Breast epithelium (tissue), 4 donors: ENCODE measurements at regions not wholly inside any gene's neighbourhood (a gene's known extent, or its start where the extent isn't known, plus 50 kb on each side); places are given as distances from the start of the nearest gene placed in this dataset.

ENCODE experiments used
- DNase-seq, 2 donors: peaks; one replicate each; pipeline ENCODE4 v3.0.0-alpha.2; 2019; ENCODE audit warnings: low spot score in 2 of 2
- H3K27ac ChIP-seq, 2 donors: fragments of 200-600 bp; sonication (generic) in 1 of 2; one replicate each; pipeline ENCODE4 v1.5.1; 2016 to 2019; ENCODE audit warnings: mild to moderate bottlenecking in 1 of 2
- H3K27me3 ChIP-seq, 2 donors: fragments of 200-600 bp; sonication (generic) in 1 of 2; one replicate each; pipeline versions ENCODE4 v1.5.1 to v1.6.0; 2017 to 2019; ENCODE audit warnings: control low read depth in 1 of 2, mild to moderate bottlenecking in 1 of 2
- H3K36me3 ChIP-seq: fragments of 200-600 bp; one replicate; pipeline ENCODE4 v1.5.1; 2019
- H3K4me1 ChIP-seq, 2 donors: fragments of 200-600 bp; sonication (generic); one replicate each; pipeline ENCODE4 v1.5.1; 2016 to 2019; ENCODE audit warnings: control low read depth in 1 of 2
- H3K4me3 ChIP-seq, 3 donors: fragments of 200-600 bp; sonication (generic); 1 replicate in 2 of 3; 2 replicates in 1 of 3; pipeline ENCODE4 v1.5.1; 2016 to 2019; ENCODE audit warnings: mild to moderate bottlenecking in 3 of 3, moderate library complexity in 2 of 3
- H3K9me3 ChIP-seq, 2 donors: fragments of 200-600 bp; sonication (generic) in 1 of 2; one replicate each; pipeline ENCODE4 v1.5.1; 2016 to 2019; ENCODE audit warnings: control low read depth in 1 of 2
- POLR2A ChIP-seq: fragments of 450-650 bp; IDR thresholded peaks from one replicate; pipeline ENCODE4 v1.6.1; 2016; ENCODE audit warnings: antibody characterized with exemption, mild to moderate bottlenecking, moderate library complexity
- POLR2AphosphoS5 ChIP-seq, 3 donors: sonication (generic); formaldehyde crosslinking; IDR thresholded peaks; one replicate each; pipeline ENCODE4 v1.6.1; 2017; ENCODE audit warnings: antibody characterized with exemption in 3 of 3
- intact Hi-C: fragments of 100-400 bp; cut with DNase I; formaldehyde crosslinking; loops from one replicate; pipeline ENCODE4 v1.15.1; 2023; ENCODE audit warnings: low total_unique reads
- TF ChIP-seq, protein P1 (sequence below), 3 donors: fragments of 450-650 bp; IDR thresholded peaks; one replicate each; pipeline ENCODE4 v1.5.1; 2016 to 2017; ENCODE audit warnings: antibody characterized with exemption in 3 of 3, mild to moderate bottlenecking in 3 of 3, moderate library complexity in 3 of 3

DNA sequence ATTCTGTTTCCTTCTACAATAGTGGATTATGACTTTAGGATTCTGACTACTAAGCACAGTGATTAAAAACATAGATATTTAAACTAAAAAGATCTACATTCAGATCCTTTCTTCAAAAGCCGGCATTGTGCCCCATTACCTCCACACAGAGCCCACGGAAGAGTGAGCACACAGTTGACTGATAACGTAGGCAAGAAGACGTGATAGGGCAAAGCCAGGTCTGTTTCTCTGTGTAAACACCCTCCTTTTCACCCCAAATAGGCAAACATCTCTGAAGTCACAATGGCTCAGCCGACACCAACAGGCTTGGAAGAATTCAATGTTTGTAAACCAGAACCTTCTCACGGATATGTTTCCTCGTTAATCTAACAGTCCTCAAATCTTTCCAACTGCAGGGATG is 302.9 kb downstream of the CMPK2 start:
- Histone ChIP-seq H3K36me3 (no peaks in the 10 kb centered on the region), H3K4me3 (no peak overlapping the region), H3K9me3 (no peaks in the 10 kb centered on the region), H3K4me1 (no peaks in the 10 kb centered on the region), H3K27ac (no peak overlapping the region), H3K27me3 (no peaks in the 10 kb centered on the region)
- intact Hi-C loops = no loop called here
- DNase-seq = no peak
- TF ChIP-seq POLR2AphosphoS5 (IDR thresholded peaks at IDR 0.05) (no peak), POLR2A (no peak)
- TF ChIP-seq, protein P1, sequence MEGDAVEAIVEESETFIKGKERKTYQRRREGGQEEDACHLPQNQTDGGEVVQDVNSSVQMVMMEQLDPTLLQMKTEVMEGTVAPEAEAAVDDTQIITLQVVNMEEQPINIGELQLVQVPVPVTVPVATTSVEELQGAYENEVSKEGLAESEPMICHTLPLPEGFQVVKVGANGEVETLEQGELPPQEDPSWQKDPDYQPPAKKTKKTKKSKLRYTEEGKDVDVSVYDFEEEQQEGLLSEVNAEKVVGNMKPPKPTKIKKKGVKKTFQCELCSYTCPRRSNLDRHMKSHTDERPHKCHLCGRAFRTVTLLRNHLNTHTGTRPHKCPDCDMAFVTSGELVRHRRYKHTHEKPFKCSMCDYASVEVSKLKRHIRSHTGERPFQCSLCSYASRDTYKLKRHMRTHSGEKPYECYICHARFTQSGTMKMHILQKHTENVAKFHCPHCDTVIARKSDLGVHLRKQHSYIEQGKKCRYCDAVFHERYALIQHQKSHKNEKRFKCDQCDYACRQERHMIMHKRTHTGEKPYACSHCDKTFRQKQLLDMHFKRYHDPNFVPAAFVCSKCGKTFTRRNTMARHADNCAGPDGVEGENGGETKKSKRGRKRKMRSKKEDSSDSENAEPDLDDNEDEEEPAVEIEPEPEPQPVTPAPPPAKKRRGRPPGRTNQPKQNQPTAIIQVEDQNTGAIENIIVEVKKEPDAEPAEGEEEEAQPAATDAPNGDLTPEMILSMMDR (IDR thresholded peaks at IDR 0.05) = no peak

DNA sequence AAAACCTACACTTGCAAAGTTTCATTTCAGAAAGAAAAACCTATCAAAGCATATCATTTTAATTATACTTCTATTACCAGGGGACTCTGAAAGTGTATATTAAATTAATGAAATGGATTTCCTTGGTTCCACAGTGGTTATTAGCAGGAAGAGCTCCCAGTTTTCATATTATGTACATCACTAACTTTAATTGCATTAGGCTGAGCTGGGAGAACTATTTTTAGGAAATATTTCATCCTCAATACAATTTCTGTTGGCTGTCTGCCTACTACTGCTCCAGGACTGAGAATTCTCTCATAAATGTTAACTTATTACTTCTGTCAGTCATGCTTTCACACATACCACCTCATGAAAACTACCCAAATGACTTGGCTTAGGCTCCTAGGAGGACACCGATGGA is 301.4 kb downstream of the CMPK2 start:
- H3K4me3 ChIP-seq = no peak overlapping the region
- TF ChIP-seq POLR2AphosphoS5 (IDR thresholded peaks at IDR 0.05) (no peak), POLR2A (no peak)
- TF ChIP-seq, protein P1 (IDR thresholded peaks at IDR 0.05) = no peak
- intact Hi-C loops = no loop called here
- H3K4me1 ChIP-seq = no peaks in the 10 kb centered on the region
- no peaks in the 10 kb centered on the region for H3K36me3 ChIP-seq
- H3K27ac ChIP-seq = no peak overlapping the region
- H3K27me3 ChIP-seq = no peaks in the 10 kb centered on the region
- no peak for DNase-seq
- H3K9me3 ChIP-seq = no peaks in the 10 kb centered on the region

DNA sequence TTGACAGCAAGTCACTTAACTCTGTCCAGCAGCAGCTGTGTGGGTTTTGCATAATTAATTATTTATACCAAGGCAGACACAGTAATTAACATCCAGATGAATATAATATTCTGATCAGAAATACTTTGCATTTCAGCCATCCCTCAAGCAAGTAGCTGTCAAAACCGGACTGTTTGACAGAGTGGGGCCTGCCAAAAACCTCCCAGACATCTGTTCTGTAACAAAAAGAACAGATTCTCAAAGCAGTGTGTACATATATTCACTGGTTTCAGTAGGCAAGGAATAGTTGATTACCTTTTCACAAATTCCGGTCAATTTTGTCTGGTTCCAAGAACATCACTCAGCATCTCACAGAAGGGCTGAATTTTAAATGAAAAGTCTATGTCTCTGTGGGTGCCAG is 291.6 kb downstream of the CMPK2 start:
- no peak for DNase-seq
- Histone ChIP-seq H3K27ac (no peak overlapping the region), H3K9me3 (no peaks in the 10 kb centered on the region), H3K4me1 (no peaks in the 10 kb centered on the region), H3K4me3 (no peak overlapping the region), H3K36me3 (no peaks in the 10 kb centered on the region), H3K27me3 (no peaks in the 10 kb centered on the region)
- intact Hi-C loops = no loop called here
- TF ChIP-seq POLR2AphosphoS5 (IDR thresholded peaks at IDR 0.05) = no peak
- TF ChIP-seq, protein P1 (IDR thresholded peaks at IDR 0.05) = no peak
- no peak for TF ChIP-seq POLR2A

DNA sequence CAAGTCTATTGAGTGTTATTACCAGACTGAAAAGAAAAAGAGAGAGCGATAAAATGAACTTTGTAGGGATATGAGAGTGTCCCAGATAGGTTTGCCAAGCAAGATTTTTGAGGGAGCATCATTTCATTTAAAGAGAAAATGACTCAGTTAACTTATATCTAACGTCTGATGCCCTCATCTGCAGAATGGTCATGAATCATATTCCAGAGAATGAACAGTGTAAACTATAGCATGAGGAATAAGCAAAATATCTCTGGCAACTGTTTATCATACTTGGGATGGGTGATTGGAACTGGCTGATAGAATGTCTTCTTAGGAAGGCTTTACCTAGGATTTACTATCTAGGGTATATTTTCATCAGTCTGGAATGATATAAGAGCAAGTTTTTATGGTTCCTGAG is 289.4 kb downstream of the CMPK2 start:
- intact Hi-C loops = no loop called here
- no peak for TF ChIP-seq POLR2AphosphoS5 (IDR thresholded peaks at IDR 0.05)
- Histone ChIP-seq H3K9me3 (no peaks in the 10 kb centered on the region), H3K36me3 (no peaks in the 10 kb centered on the region), H3K4me3 (no peak overlapping the region), H3K27ac (no peak overlapping the region), H3K4me1 (no peaks in the 10 kb centered on the region), H3K27me3 (no peaks in the 10 kb centered on the region)
- no peak for DNase-seq

DNA sequence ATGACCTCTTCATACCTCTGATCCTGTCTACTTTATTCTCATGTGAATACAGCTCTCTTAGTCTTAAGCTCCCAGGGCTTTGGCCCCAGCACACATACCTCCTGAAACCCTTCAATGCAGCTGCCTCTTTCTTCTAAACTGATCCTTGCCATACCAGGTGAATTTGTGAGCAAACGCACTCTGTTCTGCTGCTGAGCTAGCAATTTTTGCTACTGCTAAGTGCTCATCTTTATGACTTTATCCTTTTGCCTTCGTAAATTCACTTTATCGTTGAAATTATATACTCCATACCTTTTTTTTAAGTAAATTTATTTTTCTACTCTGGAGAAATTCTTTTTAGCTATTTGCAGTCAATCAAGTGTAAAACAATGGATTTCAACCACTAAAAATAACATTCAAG is 287.7 kb downstream of the CMPK2 start:
- H3K27me3 ChIP-seq = no peaks in the 10 kb centered on the region
- no peak for DNase-seq
- TF ChIP-seq POLR2AphosphoS5 (IDR thresholded peaks at IDR 0.05) (no peak), POLR2A (no peak)
- TF ChIP-seq, protein P1 (IDR thresholded peaks at IDR 0.05) = no peak
- no peaks in the 10 kb centered on the region for H3K36me3 ChIP-seq
- no peaks in the 10 kb centered on the region for H3K9me3 ChIP-seq
- H3K4me3 ChIP-seq = no peak overlapping the region
- no peak overlapping the region for H3K27ac ChIP-seq
- H3K4me1 ChIP-seq = no peaks in the 10 kb centered on the region
- intact Hi-C loops = no loop called here

DNA sequence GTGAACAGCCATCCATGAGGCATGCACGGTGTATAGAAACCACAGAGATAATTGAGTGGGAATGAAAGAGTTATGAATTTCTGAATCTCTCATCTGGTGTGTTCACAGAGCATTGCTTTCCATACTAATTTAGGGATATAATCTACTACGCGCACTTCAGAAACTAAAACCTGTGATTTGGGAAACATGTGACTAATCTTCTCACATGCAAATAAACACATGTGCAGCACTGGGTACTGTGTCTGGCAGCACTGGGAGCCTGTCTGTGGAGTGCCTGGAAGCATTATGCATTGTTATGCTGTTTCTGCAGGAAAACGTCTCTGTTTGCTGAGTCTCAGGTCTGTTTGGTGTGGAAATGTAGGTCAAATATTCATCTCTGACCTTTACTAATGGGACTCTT is 287.3 kb downstream of the CMPK2 start:
- H3K36me3 ChIP-seq = no peaks in the 10 kb centered on the region
- intact Hi-C loops = no loop called here

More for the DNA sequence above, 287.3 kb downstream of the CMPK2 start:
- Histone ChIP-seq H3K9me3 (no peaks in the 10 kb centered on the region), H3K27me3 (no peaks in the 10 kb centered on the region), H3K4me3 (no peak overlapping the region), H3K27ac (no peak overlapping the region), H3K4me1 (no peaks in the 10 kb centered on the region)
- no peak for TF ChIP-seq POLR2A
- TF ChIP-seq, protein P1 (IDR thresholded peaks at IDR 0.05) = no peak
- TF ChIP-seq POLR2AphosphoS5 (IDR thresholded peaks at IDR 0.05) = no peak
- no peak for DNase-seq
